Subcutaneous abdominal adipose tissue (tissue), 5 donors: ENCODE measurements at regions not wholly inside any gene's neighbourhood (a gene's known extent, or its start where the extent isn't known, plus 50 kb on each side); places are given as distances from the start of the nearest gene placed in this dataset.

ENCODE experiments used
- H3K27ac ChIP-seq: one replicate; pipeline ENCODE4 v1.7.0; 2013; ENCODE audit warnings: low read depth, mild to moderate bottlenecking, inconsistent platforms, low read length, moderate library complexity
- H3K27me3 ChIP-seq, 5 donors: one replicate each; pipeline ENCODE4 v1.7.0; 2013; ENCODE audit warnings: low read length in 5 of 5, inconsistent platforms in 1 of 5; ENCODE audit not compliant: control insufficient read depth in 5 of 5, insufficient read depth in 4 of 5
- H3K36me3 ChIP-seq, 5 donors: one replicate each; pipeline ENCODE4 v1.7.0; 2013; ENCODE audit warnings: low read length in 5 of 5; ENCODE audit not compliant: control insufficient read depth in 5 of 5, insufficient read depth in 5 of 5
- H3K4me1 ChIP-seq, 5 donors: one replicate each; pipeline ENCODE4 v1.7.0; 2013; ENCODE audit warnings: low read length in 5 of 5, mild to moderate bottlenecking in 3 of 5, moderate library complexity in 1 of 5; ENCODE audit not compliant: control insufficient read depth in 5 of 5, insufficient read depth in 5 of 5
- H3K4me3 ChIP-seq, 5 donors: one replicate each; pipeline ENCODE4 v1.7.0; 2013; ENCODE audit warnings: low read length in 5 of 5, low read depth in 1 of 5
- H3K9ac ChIP-seq, 5 donors: one replicate each; pipeline ENCODE4 v1.7.0; 2013; ENCODE audit warnings: low read length in 5 of 5, mild to moderate bottlenecking in 4 of 5, moderate library complexity in 3 of 5
- H3K9me3 ChIP-seq, 5 donors: one replicate each; pipeline ENCODE4 v1.7.0; 2013; ENCODE audit warnings: low read length in 5 of 5; ENCODE audit not compliant: control insufficient read depth in 5 of 5
- donor health status: healthy.
- donor health status: healthy.
- donor health status: healthy.
- donor health status: healthy.
- donor health status: healthy.

GRCh38 chr3:72231439-72232196, 446.7 kb upstream of the PROK2 start:
- H3K9me3 ChIP-seq, result peaks cover 0 to 5% (median 0%) of the 10 kb centered on the region in 5 donors
- no peak overlapping the region for H3K27ac ChIP-seq
- H3K36me3 ChIP-seq, result no peaks in the 10 kb centered on the region
- no peak overlapping the region for H3K9ac ChIP-seq
- no peak overlapping the region for H3K4me3 ChIP-seq
- H3K4me1 ChIP-seq, result peaks cover 6 to 33% (median 22%) of the 10 kb centered on the region in 5 donors
- no peaks in the 10 kb centered on the region for H3K27me3 ChIP-seq

- Histone ChIP-seq H3K9ac (no peak overlapping the region), H3K36me3 (no peaks in the 10 kb centered on the region), H3K9me3 (peaks cover 0 to 10% (median 5%) of the 10 kb centered on the region in 5 donors), H3K27me3 (no peaks in the 10 kb centered on the region), H3K4me1 (peaks cover 6 to 33% (median 22%) of the 10 kb centered on the region in 5 donors), H3K4me3 (no peak overlapping the region), H3K27ac (no peak overlapping the region)
These were observed 445.9 kb upstream of the PROK2 start for GRCh38 chr3:72230774-72231379.

- Histone ChIP-seq H3K9me3 (peaks cover 3 to 18% (median 13%) of the 10 kb centered on the region in 5 donors), H3K4me1 (peaks cover 6 to 29% (median 22%) of the 10 kb centered on the region in 5 donors), H3K27me3 (no peaks in the 10 kb centered on the region), H3K27ac (no peak overlapping the region), H3K36me3 (no peaks in the 10 kb centered on the region), H3K4me3 (no peak overlapping the region), H3K9ac (no peak overlapping the region)
These were observed 445.0 kb upstream of the PROK2 start for GRCh38 chr3:72229952-72230351.

DNA sequence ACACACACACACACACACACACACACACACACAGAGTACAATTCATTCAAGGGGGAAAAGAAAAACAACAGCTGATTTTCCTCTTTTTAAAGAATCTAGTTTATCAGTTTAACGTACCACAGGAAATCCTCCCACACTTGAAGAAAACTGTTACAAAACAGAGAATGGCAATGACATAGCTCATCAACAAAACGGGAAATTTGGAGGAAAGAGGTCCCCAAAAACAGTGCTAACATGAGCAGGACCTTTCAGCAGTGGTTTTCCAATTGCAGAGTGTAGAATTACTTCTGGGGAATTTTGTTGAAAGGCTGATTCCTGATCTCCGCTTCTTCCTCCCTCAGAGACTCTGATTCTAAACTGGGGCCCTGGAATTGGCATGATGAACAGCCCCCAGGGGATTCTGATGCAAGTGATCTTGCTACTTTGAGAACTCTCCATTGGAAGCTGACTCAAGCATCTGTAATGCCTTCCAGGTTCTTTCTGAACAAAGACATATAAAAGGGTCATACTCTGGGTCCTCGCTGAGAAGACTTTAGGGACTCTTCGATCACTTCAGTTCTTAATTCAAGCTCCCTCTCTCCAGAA, 442.6 kb upstream of the PROK2 start:
- no peak overlapping the region for H3K9ac ChIP-seq
- no peak overlapping the region for H3K27ac ChIP-seq
- no peaks in the 10 kb centered on the region for H3K36me3 ChIP-seq
- H3K4me3 ChIP-seq, result no peak overlapping the region
- peaks cover 2 to 16% (median 13%) of the 10 kb centered on the region in 5 donors for H3K4me1 ChIP-seq
- no peaks in the 10 kb centered on the region for H3K27me3 ChIP-seq
- peaks cover 7 to 28% (median 21%) of the 10 kb centered on the region in 5 donors for H3K9me3 ChIP-seq

DNA sequence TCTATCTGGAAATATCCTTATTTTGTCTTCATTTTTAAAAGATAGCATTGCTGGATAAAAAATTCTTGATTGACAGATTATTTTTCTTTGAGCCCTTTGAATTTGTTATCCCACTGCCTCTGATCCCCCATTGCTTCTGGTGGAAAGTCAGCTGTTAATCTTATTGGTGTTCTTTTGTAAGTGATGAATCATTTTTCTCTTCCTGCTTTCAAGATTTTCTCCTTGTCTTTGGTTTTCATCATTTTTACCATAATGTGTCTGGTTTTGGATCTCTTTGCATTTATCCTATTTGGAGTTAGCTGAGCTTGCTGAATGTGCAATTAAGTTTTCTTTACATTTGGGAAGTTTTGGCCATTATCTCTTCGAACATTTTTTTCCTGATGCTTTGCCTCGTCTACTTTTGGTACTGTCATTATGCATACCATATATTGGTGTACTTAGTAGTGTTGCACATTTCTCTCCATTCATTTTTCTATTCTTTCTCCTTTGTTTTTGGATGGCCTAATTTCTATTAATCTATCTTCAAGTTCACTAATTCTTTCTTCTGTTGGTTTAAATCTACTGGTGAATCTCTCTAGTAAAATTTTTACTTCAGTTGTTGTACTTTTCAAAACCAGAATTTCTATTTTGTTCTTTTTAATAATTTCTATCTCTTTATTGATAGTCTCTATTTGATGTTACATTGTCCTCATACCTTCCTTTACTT, 440.0 kb upstream of the PROK2 start:
- H3K36me3 ChIP-seq, result no peaks in the 10 kb centered on the region
- H3K4me3 ChIP-seq, result no peak overlapping the region
- no peaks in the 10 kb centered on the region for H3K27me3 ChIP-seq
- H3K27ac ChIP-seq, result no peak overlapping the region
- H3K4me1 ChIP-seq, result no peaks in the 10 kb centered on the region
- H3K9me3 ChIP-seq, result peaks cover 7 to 28% (median 20%) of the 10 kb centered on the region in 5 donors
- H3K9ac ChIP-seq, result no peak overlapping the region

DNA sequence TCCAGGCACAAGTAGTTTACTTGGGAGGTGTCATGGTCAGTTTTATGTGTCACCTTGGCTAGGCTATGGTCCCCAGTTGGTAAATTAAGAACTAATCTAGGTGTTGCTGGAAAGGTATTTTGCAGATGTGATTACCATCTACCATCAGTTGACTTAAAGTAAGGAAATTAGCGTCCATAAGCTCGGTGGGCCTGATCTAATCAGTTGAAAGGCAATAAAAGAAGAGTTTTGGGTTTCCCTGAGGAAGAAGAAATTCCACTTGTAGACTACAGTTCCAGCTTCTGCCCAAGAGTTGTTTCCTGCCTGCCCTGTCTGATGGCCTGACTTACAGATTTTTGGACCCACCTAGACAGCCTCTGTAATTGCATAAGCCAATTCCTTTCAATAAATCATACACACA, 438.7 kb upstream of the PROK2 start:
- no peaks in the 10 kb centered on the region for H3K36me3 ChIP-seq

DNA sequence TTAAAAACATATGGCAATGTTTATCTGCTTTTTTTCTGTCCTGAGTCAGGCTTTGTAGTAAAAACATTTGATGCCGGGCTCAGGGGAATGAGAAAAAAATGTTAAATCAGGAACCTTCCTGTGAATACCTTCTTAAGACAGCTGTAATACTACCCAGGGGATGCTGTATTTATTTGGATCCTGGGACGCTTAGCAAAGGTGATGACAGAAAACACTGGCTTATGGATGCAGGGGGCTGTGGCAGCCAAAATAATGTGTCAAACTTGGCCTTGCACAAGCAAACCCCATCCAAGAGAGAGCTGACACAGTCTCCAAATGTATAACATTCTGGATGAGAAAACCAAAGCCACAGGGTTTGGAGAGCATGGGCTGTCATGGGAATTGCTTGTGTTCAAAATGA, 438.2 kb upstream of the PROK2 start:
- H3K4me1 ChIP-seq, result no peaks in the 10 kb centered on the region
- H3K27me3 ChIP-seq, result no peaks in the 10 kb centered on the region
- H3K36me3 ChIP-seq, result no peaks in the 10 kb centered on the region
- no peak overlapping the region for H3K4me3 ChIP-seq
- peaks cover 7 to 28% (median 20%) of the 10 kb centered on the region in 5 donors for H3K9me3 ChIP-seq
- no peak overlapping the region for H3K27ac ChIP-seq
- no peak overlapping the region for H3K9ac ChIP-seq

More for the DNA sequence above, 438.7 kb upstream of the PROK2 start:
- Histone ChIP-seq H3K9ac (no peak overlapping the region), H3K27me3 (no peaks in the 10 kb centered on the region), H3K4me1 (no peaks in the 10 kb centered on the region), H3K4me3 (no peak overlapping the region), H3K9me3 (peaks cover 7 to 28% (median 20%) of the 10 kb centered on the region in 5 donors), H3K27ac (no peak overlapping the region)

GRCh38 chr3:72222410-72222809, 437.5 kb upstream of the PROK2 start:
- H3K4me3 ChIP-seq, result no peak overlapping the region
- no peaks in the 10 kb centered on the region for H3K36me3 ChIP-seq
- no peak overlapping the region for H3K27ac ChIP-seq
- H3K4me1 ChIP-seq, result no peaks in the 10 kb centered on the region
- H3K9me3 ChIP-seq, result peaks cover 7 to 28% (median 20%) of the 10 kb centered on the region in 5 donors
- no peaks in the 10 kb centered on the region for H3K27me3 ChIP-seq
- no peak overlapping the region for H3K9ac ChIP-seq

DNA sequence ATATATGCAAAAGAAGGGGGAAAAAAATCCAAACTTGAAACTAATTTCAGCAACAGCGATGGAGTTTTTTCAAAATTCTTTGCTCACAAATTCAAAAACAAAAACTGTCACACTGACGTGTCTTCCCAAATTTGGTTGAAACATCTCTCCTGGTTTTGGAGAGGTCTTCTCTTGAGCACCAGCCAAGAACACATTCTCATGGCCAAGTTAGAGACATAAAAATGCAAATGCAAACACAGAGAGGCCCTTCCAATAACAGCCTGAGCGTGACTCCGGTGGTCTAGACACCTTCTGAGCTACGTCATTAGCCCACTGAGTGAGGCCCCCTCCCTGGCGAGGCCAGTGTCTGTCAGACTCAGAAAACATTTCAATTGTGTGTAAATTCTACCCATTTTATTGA, 436.0 kb upstream of the PROK2 start:
- no peaks in the 10 kb centered on the region for H3K27me3 ChIP-seq
- peaks cover 7 to 25% (median 17%) of the 10 kb centered on the region in 5 donors for H3K9me3 ChIP-seq
- H3K4me3 ChIP-seq, result no peak overlapping the region
- no peaks in the 10 kb centered on the region for H3K36me3 ChIP-seq
- H3K27ac ChIP-seq, result no peak overlapping the region
- no peaks in the 10 kb centered on the region for H3K4me1 ChIP-seq
- H3K9ac ChIP-seq, result no peak overlapping the region
